ENCODE measurements at regions not wholly inside any gene's neighbourhood (a gene's known extent, or its start where the extent isn't known, plus 50 kb on each side); places are given as distances from the start of the nearest gene placed in this dataset.

DNA sequence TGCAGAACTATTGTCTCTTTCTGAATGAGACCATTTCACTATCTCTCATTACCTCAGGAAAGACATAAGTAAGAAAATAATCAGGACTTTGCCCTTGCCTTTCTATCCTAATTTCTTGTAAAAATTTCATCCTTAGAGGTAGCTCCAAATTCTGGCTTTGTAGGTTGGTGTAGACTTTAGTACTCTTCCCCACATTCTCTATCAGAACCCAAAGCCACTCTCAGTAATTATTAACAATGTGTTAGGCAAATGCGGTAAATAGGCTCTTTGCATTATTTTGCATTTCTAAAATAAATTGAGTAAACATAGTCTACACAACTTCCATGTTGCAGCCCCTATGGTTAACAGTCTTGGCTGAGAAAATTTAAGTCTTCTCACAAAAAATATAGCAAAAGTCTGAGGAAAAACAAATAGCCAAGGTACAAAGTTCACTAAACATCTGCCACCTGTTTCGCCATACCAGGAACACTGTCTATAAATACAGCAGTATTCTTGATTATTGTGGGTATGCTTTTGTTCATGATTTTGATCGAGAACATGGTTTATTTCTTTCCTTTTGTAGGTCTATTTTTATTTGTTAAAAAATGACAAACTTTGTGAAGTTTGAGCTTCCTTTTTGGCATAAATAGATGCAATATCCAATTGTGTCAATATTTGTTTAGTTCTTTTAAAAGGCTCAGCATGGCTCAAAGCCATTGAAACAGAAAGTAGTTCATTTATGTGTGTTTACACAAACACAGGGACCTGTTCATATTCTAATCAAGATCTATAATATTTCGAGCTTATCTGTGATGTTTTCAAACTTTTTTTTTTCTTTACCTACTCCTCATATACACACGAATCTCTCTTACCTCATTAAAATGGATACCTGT, 1061.5 kb downstream of the CNTNAP5 start:
- Histone ChIP-seq H2AFZ (ENCODE audit: low read length) (no peak overlapping the region), H3K4me3 (ENCODE audit: low read depth, low read length, poor library complexity, severe bottlenecking) (no peak overlapping the region)

DNA sequence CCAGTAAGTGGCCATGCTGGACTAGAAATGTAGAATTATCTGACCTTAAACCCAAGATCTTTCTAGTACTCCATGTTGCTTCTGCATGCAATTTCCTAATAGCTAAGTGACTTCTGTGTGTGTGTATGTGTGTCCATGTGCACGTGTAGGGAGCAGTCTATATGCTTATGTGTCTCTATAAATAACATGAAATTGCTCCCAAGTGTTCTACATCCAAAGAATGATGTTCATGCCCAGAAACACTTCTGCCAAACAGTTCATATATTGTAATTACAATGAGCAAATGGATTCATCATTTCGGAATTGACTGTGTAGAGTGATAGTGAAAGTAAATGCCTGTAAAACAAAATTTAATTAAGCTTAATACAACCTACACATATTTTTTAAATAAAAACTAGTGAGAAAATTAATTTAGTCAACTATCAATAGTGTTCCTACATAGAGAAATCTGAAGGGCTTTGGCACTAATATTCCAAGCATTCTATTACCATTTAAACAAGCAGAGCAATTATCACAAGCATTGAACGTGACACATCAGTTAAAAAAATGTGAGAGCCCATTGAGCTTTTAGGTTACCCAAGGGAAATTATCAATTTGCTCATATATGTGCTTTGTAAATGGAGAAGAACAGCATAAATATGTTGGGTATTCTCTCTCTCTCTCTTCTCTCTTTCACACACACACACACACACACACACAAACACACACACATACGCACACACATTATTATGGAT, 1067.4 kb downstream of the CNTNAP5 start:
- no peak overlapping the region for H3K27ac ChIP-seq (ENCODE audit: low read depth, low read length, poor library complexity, severe bottlenecking)
- no peak for TF ChIP-seq EZH2 (IDR thresholded peaks at IDR 0.05; ENCODE audit: borderline replicate concordance, low read length)
- TF ChIP-seq, protein P1, sequence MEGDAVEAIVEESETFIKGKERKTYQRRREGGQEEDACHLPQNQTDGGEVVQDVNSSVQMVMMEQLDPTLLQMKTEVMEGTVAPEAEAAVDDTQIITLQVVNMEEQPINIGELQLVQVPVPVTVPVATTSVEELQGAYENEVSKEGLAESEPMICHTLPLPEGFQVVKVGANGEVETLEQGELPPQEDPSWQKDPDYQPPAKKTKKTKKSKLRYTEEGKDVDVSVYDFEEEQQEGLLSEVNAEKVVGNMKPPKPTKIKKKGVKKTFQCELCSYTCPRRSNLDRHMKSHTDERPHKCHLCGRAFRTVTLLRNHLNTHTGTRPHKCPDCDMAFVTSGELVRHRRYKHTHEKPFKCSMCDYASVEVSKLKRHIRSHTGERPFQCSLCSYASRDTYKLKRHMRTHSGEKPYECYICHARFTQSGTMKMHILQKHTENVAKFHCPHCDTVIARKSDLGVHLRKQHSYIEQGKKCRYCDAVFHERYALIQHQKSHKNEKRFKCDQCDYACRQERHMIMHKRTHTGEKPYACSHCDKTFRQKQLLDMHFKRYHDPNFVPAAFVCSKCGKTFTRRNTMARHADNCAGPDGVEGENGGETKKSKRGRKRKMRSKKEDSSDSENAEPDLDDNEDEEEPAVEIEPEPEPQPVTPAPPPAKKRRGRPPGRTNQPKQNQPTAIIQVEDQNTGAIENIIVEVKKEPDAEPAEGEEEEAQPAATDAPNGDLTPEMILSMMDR (IDR thresholded peaks at IDR 0.05; ENCODE audit: low read length) = no peak
- no peaks in the 10 kb centered on the region for H3K36me3 ChIP-seq (ENCODE audit: insufficient read depth, low read length)
- H3F3A ChIP-seq (ENCODE audit: insufficient read depth, low read length) = no peaks in the 10 kb centered on the region
- H4K20me1 ChIP-seq (ENCODE audit: insufficient read depth, low read length) = no peaks in the 10 kb centered on the region
- H3K9me3 ChIP-seq (ENCODE audit: low read length) = no peaks in the 10 kb centered on the region
- H3K27me3 ChIP-seq (ENCODE audit: insufficient read depth, low read length) = no peaks in the 10 kb centered on the region
- no peak overlapping the region for H3K4me2 ChIP-seq (ENCODE audit: low read length)
- no peak overlapping the region for H3K9ac ChIP-seq (ENCODE audit: low read length)
- H3K4me1 ChIP-seq (ENCODE audit: insufficient read depth, low read length, severe bottlenecking) = no peaks in the 10 kb centered on the region
- no peaks in the 10 kb centered on the region for H3K79me2 ChIP-seq (ENCODE audit: insufficient read depth, low read length)
- H3K4me3 ChIP-seq (ENCODE audit: low read depth, low read length, poor library complexity, severe bottlenecking) = no peak overlapping the region
- no peak overlapping the region for H2AFZ ChIP-seq (ENCODE audit: low read length)
- no peaks in the 10 kb centered on the region for H3K9me2 ChIP-seq (ENCODE audit: low read depth, low read length)

More for the DNA sequence above, 1061.5 kb downstream of the CNTNAP5 start:
- Histone ChIP-seq H3F3A (ENCODE audit: insufficient read depth, low read length) (no peaks in the 10 kb centered on the region), H3K9ac (ENCODE audit: low read length) (no peak overlapping the region), H3K79me2 (ENCODE audit: insufficient read depth, low read length) (no peaks in the 10 kb centered on the region), H3K4me2 (ENCODE audit: low read length) (no peak overlapping the region), H3K27me3 (ENCODE audit: insufficient read depth, low read length) (no peaks in the 10 kb centered on the region), H3K9me3 (ENCODE audit: low read length) (no peaks in the 10 kb centered on the region), H3K36me3 (ENCODE audit: insufficient read depth, low read length) (no peaks in the 10 kb centered on the region), H3K9me2 (ENCODE audit: low read depth, low read length) (no peaks in the 10 kb centered on the region), H4K20me1 (ENCODE audit: insufficient read depth, low read length) (no peaks in the 10 kb centered on the region), H3K27ac (ENCODE audit: low read depth, low read length, poor library complexity, severe bottlenecking) (no peak overlapping the region), H3K4me1 (ENCODE audit: insufficient read depth, low read length, severe bottlenecking) (no peaks in the 10 kb centered on the region)
- TF ChIP-seq EZH2 (IDR thresholded peaks at IDR 0.05; ENCODE audit: borderline replicate concordance, low read length) = no peak
- TF ChIP-seq, protein P1 (IDR thresholded peaks at IDR 0.05; ENCODE audit: low read length) = no peak

DNA sequence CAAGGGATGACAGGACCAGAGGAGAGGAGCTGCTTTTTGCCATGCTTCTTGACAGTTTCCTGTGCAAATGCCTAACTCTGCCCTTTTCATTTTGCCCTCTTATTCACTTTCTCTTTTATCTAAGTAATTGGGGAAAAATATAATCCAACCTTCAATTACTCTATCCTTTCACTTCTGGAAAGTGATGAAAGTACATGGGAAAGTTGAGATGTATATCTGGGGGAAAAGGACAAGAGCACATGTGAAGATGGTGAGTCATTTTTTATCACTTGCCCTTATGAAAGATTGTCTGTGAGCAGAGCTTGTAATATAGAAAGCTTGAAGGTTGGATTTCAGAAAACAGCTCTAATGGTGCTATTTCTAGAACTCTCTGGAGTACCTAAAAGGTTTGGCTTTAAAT, 1070.7 kb downstream of the CNTNAP5 start:
- H3K27me3 ChIP-seq (ENCODE audit: insufficient read depth, low read length) = no peaks in the 10 kb centered on the region
- no peak overlapping the region for H3K9ac ChIP-seq (ENCODE audit: low read length)
- H3K9me2 ChIP-seq (ENCODE audit: low read depth, low read length) = no peaks in the 10 kb centered on the region
- no peak overlapping the region for H3K4me3 ChIP-seq (ENCODE audit: low read depth, low read length, poor library complexity, severe bottlenecking)
- no peaks in the 10 kb centered on the region for H3F3A ChIP-seq (ENCODE audit: insufficient read depth, low read length)
- no peaks in the 10 kb centered on the region for H3K4me1 ChIP-seq (ENCODE audit: insufficient read depth, low read length, severe bottlenecking)
- no peaks in the 10 kb centered on the region for H3K36me3 ChIP-seq (ENCODE audit: insufficient read depth, low read length)
- H4K20me1 ChIP-seq (ENCODE audit: insufficient read depth, low read length) = no peaks in the 10 kb centered on the region
- no peaks in the 10 kb centered on the region for H3K79me2 ChIP-seq (ENCODE audit: insufficient read depth, low read length)
- H2AFZ ChIP-seq (ENCODE audit: low read length) = no peak overlapping the region
- TF ChIP-seq, protein P1 (IDR thresholded peaks at IDR 0.05; ENCODE audit: low read length) = no peak
- no peak for TF ChIP-seq EZH2 (IDR thresholded peaks at IDR 0.05; ENCODE audit: borderline replicate concordance, low read length)
- H3K4me2 ChIP-seq (ENCODE audit: low read length) = no peak overlapping the region
- H3K9me3 ChIP-seq (ENCODE audit: low read length) = no peaks in the 10 kb centered on the region
- H3K27ac ChIP-seq (ENCODE audit: low read depth, low read length, poor library complexity, severe bottlenecking) = no peak overlapping the region
